Stimulated activated naive CD8-positive, alpha-beta T cell treated with anti-CD3 and anti-CD28 coated beads, Interleukin-15, amount 100 ng/mL, for 72 hours (primary cell): ENCODE measurements at regions not wholly inside any gene's neighbourhood (a gene's known extent, or its start where the extent isn't known, plus 50 kb on each side); places are given as distances from the start of the nearest gene placed in this dataset.
A peak's percentile ranks its signal among the peaks of the same experiment; 100 is the strongest.

Experiments
- ATAC-seq: fragments of 150-1000 bp; cut with Tn5 transposase; 2 replicates; pipeline ENCODE4 v1.10.0; 2021; ENCODE audit warnings: mild to moderate bottlenecking, moderate library complexity
- DNase-seq, 2 donors: peaks; one replicate each; pipeline ENCODE4 v3.0.0; 2021 to 2022
- H3K27ac Mint-ChIP-seq, 2 donors: one replicate each; pipeline ENCODE4 v1.8.0; 2022; ENCODE audit warnings: mild to moderate bottlenecking in 2 of 2, mixed read lengths in 2 of 2, moderate library complexity in 2 of 2
- H3K27me3 Mint-ChIP-seq: one replicate; pipeline ENCODE4 v1.8.0; 2022; ENCODE audit warnings: mixed read lengths
- H3K4me1 Mint-ChIP-seq: one replicate; pipeline ENCODE4 v1.8.0; 2022; ENCODE audit warnings: mild to moderate bottlenecking, mixed read lengths
- H3K4me3 Mint-ChIP-seq, 2 donors: one replicate each; pipeline ENCODE4 v1.8.0; 2022; ENCODE audit warnings: mild to moderate bottlenecking in 2 of 2, mixed read lengths in 2 of 2, moderate library complexity in 1 of 2
- H3K9me3 Mint-ChIP-seq, 2 donors: one replicate each; pipeline ENCODE4 v1.8.0; 2022; ENCODE audit warnings: mixed read lengths in 2 of 2

GRCh38 chr18:78199611-78200010, 780.0 kb upstream of the SALL3 start:
- Mint-ChIP-seq H3K4me3 (no peak overlapping the region), H3K27me3 (peaks cover 5% of the 10 kb centered on the region), H3K27ac (no peak overlapping the region), H3K4me1 (no peaks in the 10 kb centered on the region), H3K9me3 (peaks cover 16 to 19% of the 10 kb centered on the region in 2 donors)
- DNase-seq (no peak), ATAC-seq (no peak)

- Mint-ChIP-seq H3K27me3 (no peaks in the 10 kb centered on the region), H3K9me3 (no peaks in the 10 kb centered on the region), H3K4me3 (no peak overlapping the region), H3K4me1 (no peaks in the 10 kb centered on the region), H3K27ac (peak overlapping the region in 1 of 2 donors; percentile 49)
- no peak for ATAC-seq
- DNase-seq = no peak
Observed at GRCh38 chr18:78207942-78208341, 771.7 kb upstream of the SALL3 start.

- Mint-ChIP-seq H3K27ac (no peak overlapping the region), H3K4me1 (no peaks in the 10 kb centered on the region), H3K9me3 (no peaks in the 10 kb centered on the region), H3K27me3 (no peaks in the 10 kb centered on the region), H3K4me3 (no peak overlapping the region)
- ATAC-seq (no peak), DNase-seq (no peak)
Observed at GRCh38 chr18:78208461-78208860, 771.2 kb upstream of the SALL3 start.

GRCh38 chr18:78213361-78213994, 766.1 kb upstream of the SALL3 start:
- Mint-ChIP-seq H3K27ac (no peak overlapping the region), H3K9me3 (no peaks in the 10 kb centered on the region), H3K27me3 (no peaks in the 10 kb centered on the region), H3K4me3 (no peak overlapping the region), H3K4me1 (no peaks in the 10 kb centered on the region)
- DNase-seq (no peak), ATAC-seq (no peak)

GRCh38 chr18:78221496-78221895, 758.1 kb upstream of the SALL3 start:
- peaks cover 0 to 5% of the 10 kb centered on the region in 2 donors for H3K9me3 Mint-ChIP-seq
- no peak for DNase-seq
- H3K27me3 Mint-ChIP-seq = no peaks in the 10 kb centered on the region
- ATAC-seq = no peak
- H3K4me3 Mint-ChIP-seq = no peak overlapping the region
- H3K27ac Mint-ChIP-seq = no peak overlapping the region
- no peaks in the 10 kb centered on the region for H3K4me1 Mint-ChIP-seq

GRCh38 chr18:78228974-78229373, 750.6 kb upstream of the SALL3 start:
- DNase-seq = no peak
- peak; percentile 43 for ATAC-seq
- Mint-ChIP-seq H3K4me1 (no peaks in the 10 kb centered on the region), H3K4me3 (no peak overlapping the region), H3K27me3 (peaks cover 10% of the 10 kb centered on the region), H3K9me3 (peaks cover 6 to 7% of the 10 kb centered on the region in 2 donors), H3K27ac (no peak overlapping the region)

- no peaks in the 10 kb centered on the region for H3K4me1 Mint-ChIP-seq
- DNase-seq (no peak), ATAC-seq (no peak)
- H3K4me3 Mint-ChIP-seq = no peak overlapping the region
- H3K27ac Mint-ChIP-seq = no peak overlapping the region
- peaks cover 6 to 7% of the 10 kb centered on the region in 2 donors for H3K9me3 Mint-ChIP-seq
- peaks cover 10% of the 10 kb centered on the region for H3K27me3 Mint-ChIP-seq
Observed at GRCh38 chr18:78230911-78231310, 748.7 kb upstream of the SALL3 start.

- H3K4me3 Mint-ChIP-seq = no peak overlapping the region
- no peaks in the 10 kb centered on the region for H3K4me1 Mint-ChIP-seq
- no peak for DNase-seq
- no peak overlapping the region for H3K27ac Mint-ChIP-seq
- no peak for ATAC-seq
- H3K27me3 Mint-ChIP-seq = peaks cover 10% of the 10 kb centered on the region
- H3K9me3 Mint-ChIP-seq = peaks cover 6 to 7% of the 10 kb centered on the region in 2 donors
Observed at GRCh38 chr18:78232196-78232595, 747.4 kb upstream of the SALL3 start.

GRCh38 chr18:78237864-78238263, 741.8 kb upstream of the SALL3 start:
- Mint-ChIP-seq H3K9me3 (peaks cover 6 to 10% of the 10 kb centered on the region in 2 donors), H3K27me3 (peaks cover 2% of the 10 kb centered on the region), H3K27ac (no peak overlapping the region), H3K4me3 (no peak overlapping the region), H3K4me1 (no peaks in the 10 kb centered on the region)
- no peak for ATAC-seq
- DNase-seq = no peak

- ATAC-seq = peak; percentile 58
- H3K27ac Mint-ChIP-seq = no peak overlapping the region
- peak in 1 of 2 donors; percentile 7 for DNase-seq
- no peak overlapping the region for H3K4me3 Mint-ChIP-seq
- no peaks in the 10 kb centered on the region for H3K27me3 Mint-ChIP-seq
- no peaks in the 10 kb centered on the region for H3K4me1 Mint-ChIP-seq
- peaks cover 6 to 10% of the 10 kb centered on the region in 2 donors for H3K9me3 Mint-ChIP-seq
Observed at GRCh38 chr18:78238404-78239089, 741.1 kb upstream of the SALL3 start.

GRCh38 chr18:78239090-78239457, 740.5 kb upstream of the SALL3 start:
- ATAC-seq (peak; percentile 49), DNase-seq (no peak)
- H3K9me3 Mint-ChIP-seq = peaks cover 6 to 10% of the 10 kb centered on the region in 2 donors
- H3K27me3 Mint-ChIP-seq = no peaks in the 10 kb centered on the region
- H3K27ac Mint-ChIP-seq = no peak overlapping the region
- no peaks in the 10 kb centered on the region for H3K4me1 Mint-ChIP-seq
- no peak overlapping the region for H3K4me3 Mint-ChIP-seq

- ATAC-seq = no peak
- Mint-ChIP-seq H3K4me3 (no peak overlapping the region), H3K4me1 (no peaks in the 10 kb centered on the region), H3K27me3 (no peaks in the 10 kb centered on the region), H3K27ac (no peak overlapping the region), H3K9me3 (peaks cover 6 to 10% of the 10 kb centered on the region in 2 donors)
- no peak for DNase-seq
Observed at GRCh38 chr18:78240101-78240500, 739.5 kb upstream of the SALL3 start.

GRCh38 chr18:78240627-78241252, 738.9 kb upstream of the SALL3 start:
- no peak overlapping the region for H3K27ac Mint-ChIP-seq
- H3K4me3 Mint-ChIP-seq = no peak overlapping the region
- H3K27me3 Mint-ChIP-seq = no peaks in the 10 kb centered on the region
- no peaks in the 10 kb centered on the region for H3K4me1 Mint-ChIP-seq
- H3K9me3 Mint-ChIP-seq = peaks cover 6 to 10% of the 10 kb centered on the region in 2 donors
- DNase-seq = no peak
- no peak for ATAC-seq

- Mint-ChIP-seq H3K4me3 (no peak overlapping the region), H3K27me3 (peaks cover 9% of the 10 kb centered on the region), H3K27ac (no peak overlapping the region), H3K4me1 (no peaks in the 10 kb centered on the region), H3K9me3 (peaks cover 6 to 19% of the 10 kb centered on the region in 2 donors)
- DNase-seq (no peak), ATAC-seq (no peak)
Observed at GRCh38 chr18:78241535-78242253, 737.9 kb upstream of the SALL3 start.

- no peak overlapping the region for H3K27ac Mint-ChIP-seq
- ATAC-seq = no peak
- H3K9me3 Mint-ChIP-seq = peaks cover 6 to 19% of the 10 kb centered on the region in 2 donors
- DNase-seq = no peak
- no peak overlapping the region for H3K4me3 Mint-ChIP-seq
- no peaks in the 10 kb centered on the region for H3K4me1 Mint-ChIP-seq
- H3K27me3 Mint-ChIP-seq = peaks cover 11% of the 10 kb centered on the region
Observed at GRCh38 chr18:78242254-78242643, 737.4 kb upstream of the SALL3 start.

- no peak overlapping the region for H3K27ac Mint-ChIP-seq
- DNase-seq (no peak), ATAC-seq (no peak)
- no peaks in the 10 kb centered on the region for H3K4me1 Mint-ChIP-seq
- H3K27me3 Mint-ChIP-seq = peaks cover 11% of the 10 kb centered on the region
- H3K4me3 Mint-ChIP-seq = no peak overlapping the region
- H3K9me3 Mint-ChIP-seq = peaks cover 6 to 17% of the 10 kb centered on the region in 2 donors
Observed at GRCh38 chr18:78242806-78243205, 736.8 kb upstream of the SALL3 start.
